CD4-positive, alpha-beta T cell treated with Interferon alpha-2 for 1 hour (primary cell): ENCODE measurements at regions not wholly inside any gene's neighbourhood (a gene's known extent, or its start where the extent isn't known, plus 50 kb on each side); places are given as distances from the start of the nearest gene placed in this dataset.

Experiments used
- DNase-seq, 2 donors: peaks; one replicate each; pipeline ENCODE4 v3.0.0-alpha.2; 2020 to 2022

GRCh38 chr20:20933142-20933958 lies 172.8 kb downstream of the LINC00237 start:
- DNase-seq = no peak

GRCh38 chr20:20932156-20932555 lies 174.0 kb downstream of the LINC00237 start:
- no peak for DNase-seq

- DNase-seq = no peak
Observed at GRCh38 chr20:20931632-20932031, 174.5 kb downstream of the LINC00237 start.

- no peak for DNase-seq
Observed at GRCh38 chr20:20931024-20931423, 175.1 kb downstream of the LINC00237 start.

GRCh38 chr20:20930500-20930899 lies 175.7 kb downstream of the LINC00237 start:
- no peak for DNase-seq

- no peak for DNase-seq
Observed at GRCh38 chr20:20929341-20929740, 176.8 kb downstream of the LINC00237 start.

- DNase-seq = no peak
Observed at GRCh38 chr20:20926222-20926905, 179.8 kb downstream of the LINC00237 start.

GRCh38 chr20:20920433-20920832 lies 185.7 kb downstream of the LINC00237 start:
- no peak for DNase-seq

- no peak for DNase-seq
Observed at GRCh38 chr20:20915844-20916243, 190.3 kb downstream of the LINC00237 start.

- no peak for DNase-seq
Observed at GRCh38 chr20:20904501-20904831, 192.0 kb upstream of the RALGAPA2 start.

- DNase-seq = no peak
Observed at GRCh38 chr20:20903773-20904500, 191.5 kb upstream of the RALGAPA2 start.

- DNase-seq = no peak
Observed at GRCh38 chr20:20897922-20898321, 185.5 kb upstream of the RALGAPA2 start.

GRCh38 chr20:20897145-20897544 lies 184.7 kb upstream of the RALGAPA2 start:
- DNase-seq = no peak

- DNase-seq = no peak
Observed at GRCh38 chr20:20896606-20897005, 184.2 kb upstream of the RALGAPA2 start.

- DNase-seq = no peak
Observed at GRCh38 chr20:20895537-20895936, 183.1 kb upstream of the RALGAPA2 start.

GRCh38 chr20:20894753-20895152 lies 182.3 kb upstream of the RALGAPA2 start:
- no peak for DNase-seq

GRCh38 chr20:20894280-20894679 lies 181.8 kb upstream of the RALGAPA2 start:
- DNase-seq = no peak

- DNase-seq = no peak
Observed at GRCh38 chr20:20892328-20892727, 179.9 kb upstream of the RALGAPA2 start.

GRCh38 chr20:20890751-20891150 lies 178.3 kb upstream of the RALGAPA2 start:
- no peak for DNase-seq

- no peak for DNase-seq
Observed at GRCh38 chr20:20888936-20889335, 176.5 kb upstream of the RALGAPA2 start.

GRCh38 chr20:20888266-20888656 lies 175.8 kb upstream of the RALGAPA2 start:
- DNase-seq = no peak

GRCh38 chr20:20887593-20888265 lies 175.3 kb upstream of the RALGAPA2 start:
- DNase-seq = no peak

GRCh38 chr20:20881808-20882207 lies 169.4 kb upstream of the RALGAPA2 start:
- DNase-seq = no peak
